Inferior parietal cortex (tissue), 1 donor: ENCODE measurements at regions not wholly inside any gene's neighbourhood (a gene's known extent, or its start where the extent isn't known, plus 50 kb on each side); places are given as distances from the start of the nearest gene placed in this dataset.
A peak's percentile ranks its signal among the peaks of the same experiment; 100 is the strongest.

Experiments
- DNase-seq: peaks from one replicate; pipeline ENCODE4 v3.0.0-alpha.2; 2016; ENCODE audit errors: extremely low spot score

- no peak for DNase-seq
Observed at GRCh38 chr2:205937211-205937610, 148.8 kb downstream of the INO80D start.

DNA sequence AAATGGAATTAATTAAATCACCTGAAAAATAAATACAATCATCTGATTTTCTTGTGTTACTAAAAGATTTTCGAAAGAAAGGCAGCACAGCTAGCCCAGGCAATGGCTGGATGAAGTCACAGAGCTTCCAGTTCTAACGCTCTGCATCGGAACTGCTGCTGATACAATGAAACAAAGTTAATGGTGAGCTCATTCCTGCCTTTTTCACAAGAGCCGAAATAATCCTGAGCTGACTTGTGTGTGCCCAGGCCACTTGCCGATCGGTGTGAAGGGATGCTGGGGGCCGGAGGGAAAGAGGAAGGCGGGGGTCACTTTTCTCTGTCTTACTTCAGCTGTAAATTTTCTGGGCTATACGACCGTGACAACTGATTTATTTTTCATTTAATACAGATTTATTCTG, 149.5 kb downstream of the INO80D start:
- no peak for DNase-seq

DNA sequence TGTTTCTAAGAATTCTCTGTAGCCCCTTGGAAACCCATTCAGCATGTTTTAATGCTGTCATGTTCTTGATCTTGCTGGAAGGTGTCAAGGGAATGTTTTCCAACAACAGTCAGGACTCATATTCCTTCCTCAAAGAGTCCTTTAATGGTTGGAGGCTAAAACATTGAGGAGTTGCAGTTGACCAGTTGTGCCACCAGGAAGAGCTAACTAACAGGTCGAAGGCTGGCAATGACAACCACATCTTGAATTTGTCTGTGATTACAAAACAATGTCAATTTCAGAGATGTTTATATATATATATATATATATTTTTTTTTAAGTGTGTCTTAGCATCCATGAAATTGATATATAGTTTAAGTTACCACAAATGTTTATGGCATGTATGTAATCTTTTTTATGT, 151.5 kb downstream of the INO80D start:
- no peak for DNase-seq

DNA sequence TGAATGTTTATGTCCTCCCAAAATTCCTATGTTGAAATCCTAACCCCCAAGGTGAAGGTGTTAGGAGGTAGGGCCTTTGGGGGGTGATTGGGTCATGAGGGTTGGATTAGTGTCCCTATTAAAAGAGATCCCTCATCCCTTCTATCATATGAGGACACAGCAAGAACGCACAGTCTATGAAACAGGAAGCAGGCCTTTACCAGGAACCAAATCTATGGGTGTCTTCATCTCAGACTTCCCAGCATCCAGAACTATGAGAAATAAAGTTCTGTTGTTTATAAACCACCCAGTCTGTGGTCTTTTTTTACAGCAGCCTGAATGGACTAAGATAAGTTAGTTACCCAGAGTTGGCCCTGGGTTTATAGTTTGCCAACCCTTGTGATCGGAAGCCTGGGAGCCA, 153.1 kb downstream of the INO80D start:
- DNase-seq: no peak

DNA sequence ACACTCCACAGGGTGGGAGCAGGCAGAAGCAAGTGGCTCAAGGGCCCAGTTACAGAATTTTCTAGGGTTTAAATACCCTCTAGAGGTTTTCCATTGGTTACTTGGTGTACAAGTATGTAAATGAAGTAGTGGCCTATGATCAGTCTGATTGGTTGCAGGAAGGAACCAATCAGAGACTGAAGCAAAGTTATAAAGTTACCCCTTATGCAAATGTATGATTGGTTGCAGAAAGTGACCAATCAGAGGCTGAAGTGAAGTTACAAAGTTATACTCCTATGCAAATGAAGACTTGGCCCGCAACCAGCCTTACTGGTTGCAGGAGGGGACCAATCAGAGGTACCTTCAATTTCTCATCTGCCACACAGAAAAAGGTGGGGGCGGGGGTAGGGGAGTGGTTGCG, 154.6 kb downstream of the INO80D start:
- DNase-seq: no peak

GRCh38 chr2:205930209-205930608, 155.8 kb downstream of the INO80D start:
- no peak for DNase-seq

- no peak for DNase-seq
Observed at GRCh38 chr2:205929246-205929942, 156.6 kb downstream of the INO80D start.

GRCh38 chr2:205925373-205926337, 160.3 kb downstream of the INO80D start:
- peak; percentile 60 for DNase-seq

GRCh38 chr2:205924676-205925075, 161.3 kb downstream of the INO80D start:
- no peak for DNase-seq

DNA sequence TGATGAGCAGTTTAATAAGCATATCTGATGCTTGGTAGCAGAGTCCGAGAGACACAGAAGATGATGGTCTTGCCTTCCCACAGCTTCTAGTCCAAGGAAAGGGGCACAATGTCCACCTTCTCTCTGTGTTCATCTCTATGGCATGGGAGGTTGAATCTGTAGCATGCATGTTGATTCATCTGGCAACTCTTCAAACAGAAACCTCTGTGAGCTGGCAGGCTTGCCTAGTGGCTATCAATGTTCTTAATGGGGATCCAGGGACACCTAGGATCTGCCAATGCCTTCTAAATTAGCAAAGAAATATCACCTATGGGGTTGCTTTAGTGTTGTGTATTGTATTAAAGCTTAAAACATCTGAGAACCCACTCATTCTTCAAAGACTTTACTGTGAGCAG, 170.8 kb downstream of the INO80D start:
- DNase-seq: no peak

DNA sequence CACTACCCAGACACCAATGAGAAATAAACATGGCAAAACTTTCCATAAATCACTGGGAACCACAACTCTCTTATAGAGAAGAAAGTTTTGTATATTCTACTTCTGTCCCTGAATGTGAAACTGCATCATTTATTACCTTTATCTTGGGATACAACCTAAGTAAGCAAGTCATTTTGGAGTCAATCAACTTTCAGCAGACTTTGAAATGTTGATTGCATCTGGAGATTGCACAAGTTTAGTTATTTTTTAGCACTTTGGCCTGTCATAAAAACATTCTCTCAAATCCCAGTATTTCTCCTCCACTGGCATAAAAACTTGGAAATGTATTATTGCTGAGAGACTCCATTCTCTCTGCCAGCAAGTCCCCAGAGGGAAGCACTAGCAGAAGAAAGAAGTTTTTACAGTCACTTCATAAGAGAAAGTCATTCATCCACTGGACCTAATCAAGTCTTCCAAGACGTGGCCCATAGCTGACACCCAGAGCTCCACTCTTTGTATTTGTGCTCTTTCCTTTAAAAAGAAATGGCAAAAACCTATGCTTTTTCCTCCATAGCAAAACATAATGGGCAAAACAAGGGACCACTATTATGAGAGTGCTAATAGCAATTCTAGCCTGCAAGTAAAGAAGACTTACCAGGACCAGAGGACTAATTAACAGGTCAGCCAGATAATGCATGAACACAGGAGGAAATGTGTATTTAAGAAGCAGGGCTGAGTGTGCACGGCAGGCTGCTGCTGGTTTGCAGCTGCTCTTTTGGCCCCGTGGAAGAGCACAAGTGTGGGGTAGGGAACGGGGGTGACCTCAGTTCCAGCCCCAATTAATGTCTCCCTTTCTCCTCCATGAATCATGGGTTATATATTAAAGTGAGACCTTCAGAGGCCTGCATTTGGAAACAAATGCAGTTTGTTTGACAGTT, 171.5 kb downstream of the INO80D start:
- DNase-seq: no peak

GRCh38 chr2:205913668-205914067, 172.3 kb downstream of the INO80D start:
- no peak for DNase-seq

DNA sequence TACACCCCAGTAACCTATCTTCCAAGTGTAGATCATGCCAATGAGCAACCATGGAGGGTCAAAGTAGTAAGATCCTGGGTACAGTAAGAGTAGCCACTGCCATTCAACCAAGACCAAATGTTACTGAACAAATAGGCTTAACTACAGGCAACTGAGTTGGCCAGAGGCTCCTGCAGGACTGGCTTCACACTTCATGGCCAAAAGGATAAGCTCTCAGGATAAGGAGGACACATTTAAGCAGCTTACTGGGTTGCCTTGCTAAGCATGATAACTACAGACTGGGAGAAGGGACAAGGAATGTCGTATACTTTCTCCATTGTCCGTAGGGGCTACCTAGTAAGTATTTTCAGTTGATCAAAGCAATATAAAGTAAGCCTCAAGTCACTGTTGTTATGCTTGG, 174.7 kb downstream of the INO80D start:
- no peak for DNase-seq

- DNase-seq: no peak
Observed at GRCh38 chr2:205909184-205909572, 176.8 kb downstream of the INO80D start.

DNA sequence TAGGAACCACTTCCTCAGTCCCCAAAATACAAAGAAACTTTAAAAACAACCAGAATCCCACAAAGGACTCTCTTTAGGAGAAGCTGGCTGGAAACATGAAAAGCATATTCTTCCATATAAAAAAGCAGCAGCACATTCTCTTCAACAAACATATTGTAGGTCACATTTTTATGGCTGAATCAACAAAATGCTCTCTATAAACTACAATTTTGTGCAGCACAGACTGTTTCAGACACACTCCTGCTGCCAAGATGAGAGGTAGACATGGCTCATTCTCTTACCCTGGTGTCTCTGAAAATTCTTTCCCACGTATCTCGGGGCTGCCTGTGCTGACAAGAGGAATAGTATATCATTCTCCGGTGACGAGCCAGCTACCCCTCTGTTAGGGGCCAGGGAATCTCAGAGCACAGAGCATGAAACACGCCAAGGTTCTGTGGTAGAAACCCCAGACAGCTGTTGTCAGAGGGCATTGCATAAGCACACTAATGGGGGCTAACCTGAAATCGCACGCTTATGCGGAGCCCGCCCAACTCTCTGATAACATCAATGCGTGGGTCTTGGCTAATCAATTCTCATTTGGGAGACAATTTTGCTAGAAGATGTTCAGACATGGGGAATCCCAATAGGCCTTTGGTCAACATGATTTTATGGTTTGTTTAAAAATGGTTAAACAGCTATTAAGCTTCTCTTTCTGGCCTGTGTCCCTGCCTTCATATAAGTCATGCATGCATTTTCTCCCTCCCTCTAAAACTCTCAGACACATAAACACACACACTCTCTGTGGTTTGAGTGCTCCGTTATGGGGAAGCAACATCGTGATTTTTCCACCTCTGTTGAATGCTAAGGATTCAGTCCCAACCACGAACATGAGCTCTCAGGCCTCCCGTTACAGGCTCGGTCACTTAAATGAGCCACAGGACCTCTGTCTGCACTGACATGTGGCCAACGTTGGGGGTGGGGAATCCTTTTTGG, 177.5 kb downstream of the INO80D start:
- DNase-seq: no peak

DNA sequence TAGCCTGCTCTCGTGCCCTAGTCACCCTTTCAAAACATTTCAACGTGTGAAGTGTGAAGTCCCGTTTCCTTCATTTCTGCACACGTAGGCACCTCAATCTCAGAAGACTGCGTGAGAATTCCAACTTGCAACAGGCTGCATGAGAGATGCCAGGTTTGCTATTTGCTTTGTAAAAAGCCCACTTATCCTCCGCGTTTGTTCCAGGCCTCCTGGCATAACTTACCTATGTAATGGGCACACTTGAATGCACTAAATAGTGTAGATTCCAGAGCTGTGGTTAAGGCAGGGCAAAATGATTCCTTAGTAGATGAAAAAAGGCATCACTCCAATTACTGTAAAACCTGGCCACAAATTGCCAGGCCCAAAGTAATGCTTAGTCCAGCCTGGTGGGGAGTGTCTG, 179.6 kb downstream of the INO80D start:
- DNase-seq: no peak

- DNase-seq: no peak
Observed at GRCh38 chr2:205905576-205905975, 180.4 kb downstream of the INO80D start.

DNA sequence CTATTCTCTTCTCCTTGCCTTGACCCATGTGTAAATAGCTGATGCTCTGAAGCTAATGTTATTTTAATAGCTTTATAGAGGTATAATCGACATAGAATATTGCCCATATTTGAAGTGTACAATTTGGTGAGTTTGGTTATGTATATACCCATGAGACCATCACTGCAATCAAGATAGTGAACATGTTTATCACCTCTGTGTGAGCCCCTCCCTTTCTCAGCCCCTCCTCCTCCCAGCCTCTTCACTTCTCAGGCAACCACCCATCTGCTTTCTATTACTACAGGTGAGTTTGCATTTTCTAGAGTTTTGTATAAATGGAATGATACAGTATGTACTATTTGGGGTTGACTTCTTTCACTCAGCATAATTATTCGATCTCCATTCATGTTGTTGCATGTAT, 181.1 kb downstream of the INO80D start:
- DNase-seq: no peak

GRCh38 chr2:205903549-205904129, 182.3 kb downstream of the INO80D start:
- DNase-seq: no peak

- DNase-seq: no peak
Observed at GRCh38 chr2:205902900-205903237, 183.1 kb downstream of the INO80D start.
